DMS114 treated with DMSO at 0.1 percent for 48 hours (cell line): ENCODE measurements at regions not wholly inside any gene's neighbourhood (a gene's known extent, or its start where the extent isn't known, plus 50 kb on each side); places are given as distances from the start of the nearest gene placed in this dataset.

ENCODE experiments used
- DNase-seq: peaks from one replicate; lab custom pipeline; 2025; ENCODE audit not compliant: unreplicated experiment; lab: John Stamatoyannopoulos, UW

DNA sequence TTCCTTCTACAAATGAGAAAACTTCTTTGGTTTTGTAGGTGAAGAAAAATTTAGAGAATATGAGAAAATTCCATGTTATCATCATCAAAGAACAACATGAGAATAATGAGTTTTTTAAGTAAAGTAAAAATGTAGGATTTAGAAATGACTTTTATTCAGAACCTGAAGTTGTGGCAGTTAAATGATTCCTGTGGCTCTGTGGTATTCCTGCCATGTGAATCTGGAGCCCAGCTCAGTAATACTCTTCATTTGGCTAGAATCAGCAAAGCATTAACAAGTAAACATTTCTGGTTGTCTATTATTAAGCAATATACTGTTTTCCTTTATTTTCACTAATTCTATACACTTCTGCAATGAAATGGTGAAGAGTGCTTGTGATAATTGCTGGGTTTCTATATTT, 95.6 kb upstream of the E2F7 start:
- no peak for DNase-seq

DNA sequence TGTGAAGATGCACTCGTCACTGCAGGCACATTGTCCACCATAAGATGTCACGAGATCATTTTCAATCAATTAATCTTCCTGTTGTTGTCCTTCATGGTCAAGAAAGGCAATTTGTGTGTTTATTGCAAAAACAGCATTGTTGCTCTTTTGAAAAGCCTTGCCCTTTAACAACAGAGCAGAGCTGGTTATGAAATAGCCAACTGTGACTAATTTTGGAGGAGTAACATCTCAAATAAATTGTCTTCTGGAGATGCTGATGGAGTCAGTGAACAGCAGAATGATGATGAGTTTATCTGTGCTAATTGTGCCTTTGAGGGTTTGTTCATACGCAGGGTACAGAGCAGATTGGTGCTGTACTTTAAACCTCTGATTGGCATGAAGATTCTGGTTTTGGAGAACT, 88.3 kb upstream of the E2F7 start:
- DNase-seq = no peak

DNA sequence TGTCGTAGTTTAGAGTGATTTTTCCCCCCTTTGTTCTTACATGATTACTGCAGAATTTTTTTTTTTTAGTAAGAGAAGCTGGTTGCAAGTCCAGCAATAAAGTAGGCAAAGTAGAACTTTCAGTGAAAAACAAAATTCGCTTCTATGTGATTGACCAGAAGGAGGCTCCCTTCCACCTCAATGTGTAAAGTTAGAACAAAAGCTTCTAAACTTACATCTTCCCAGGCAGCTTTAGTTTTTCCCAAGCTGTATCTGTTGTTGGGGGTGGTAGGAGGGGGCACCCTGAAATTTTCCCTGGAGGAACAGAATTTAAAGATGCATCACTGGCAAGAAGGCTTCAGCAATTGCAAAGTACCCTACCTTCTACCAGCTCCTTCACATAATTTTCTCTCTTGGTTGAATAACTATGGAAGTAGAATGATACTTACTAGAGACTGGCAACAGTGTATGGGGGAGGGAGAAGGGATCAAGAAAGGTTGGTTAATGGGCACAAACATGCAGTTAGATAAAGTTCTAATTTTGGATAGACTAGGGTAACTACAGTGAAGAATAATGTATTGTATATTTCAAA, 87.3 kb upstream of the E2F7 start:
- DNase-seq = no peak

DNA sequence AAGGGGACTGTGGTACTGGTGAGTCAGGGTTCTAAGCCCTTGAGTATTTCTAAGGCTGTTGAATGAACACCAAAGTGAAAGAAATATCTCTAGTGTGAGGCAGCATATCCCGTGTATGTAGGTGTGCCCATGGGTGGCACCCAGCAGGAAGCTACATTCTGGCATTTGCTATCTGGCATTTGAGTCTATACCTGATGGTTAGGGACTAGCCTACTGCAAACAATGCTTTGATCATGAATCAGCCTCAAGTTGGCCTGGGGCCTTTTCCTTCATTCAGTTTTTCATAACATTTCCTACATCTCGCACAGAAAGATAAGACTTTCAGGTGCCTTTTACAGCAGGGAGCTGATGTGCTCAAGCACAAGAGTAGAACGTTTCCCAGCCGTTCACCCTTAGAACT, 85.7 kb upstream of the E2F7 start:
- DNase-seq = no peak

- no peak for DNase-seq
Measured at GRCh38 chr12:77133566-77133965, 68.2 kb upstream of the E2F7 start.

GRCh38 chr12:77131977-77132490, 66.7 kb upstream of the E2F7 start:
- no peak for DNase-seq

GRCh38 chr12:77130193-77130592, 64.8 kb upstream of the E2F7 start:
- no peak for DNase-seq

DNA sequence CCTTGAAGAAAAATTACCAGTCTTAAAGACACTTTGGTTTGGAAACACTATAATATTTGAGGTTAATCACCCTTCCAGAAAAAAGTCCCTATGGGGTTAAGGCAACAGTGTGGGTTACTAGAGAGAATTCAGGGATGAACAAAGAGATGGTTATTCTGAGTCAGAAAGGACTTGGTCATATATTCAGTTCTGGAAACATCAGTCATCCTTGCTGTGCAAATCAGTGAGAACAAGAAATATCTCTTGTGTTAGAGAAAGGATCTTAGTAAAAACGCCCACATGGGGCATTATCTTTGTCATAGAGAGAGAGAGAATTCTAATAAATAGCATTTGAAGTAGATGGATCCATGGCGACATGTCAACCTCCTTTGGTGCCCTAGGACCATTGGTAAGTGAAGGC, 59.4 kb upstream of the E2F7 start:
- DNase-seq = no peak

DNA sequence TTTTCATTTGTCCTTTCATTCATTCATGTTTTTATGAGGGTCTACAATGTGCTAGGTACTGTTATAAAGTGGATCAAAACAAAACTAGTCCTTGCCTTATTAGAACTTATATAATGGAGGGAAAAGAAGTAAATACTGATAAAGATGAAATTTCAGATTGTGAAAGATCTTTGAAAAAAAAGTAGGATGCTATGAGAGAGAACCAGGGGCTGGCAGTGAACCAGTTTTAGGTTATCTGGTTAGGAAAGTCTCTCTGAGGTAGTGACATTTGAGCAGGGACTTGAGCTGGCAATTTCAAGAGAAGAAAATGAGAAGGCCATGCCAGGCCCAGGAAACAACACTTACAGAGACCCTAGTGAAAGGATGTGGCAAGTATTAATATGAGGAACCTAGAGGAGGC, 57.3 kb upstream of the E2F7 start:
- no peak for DNase-seq

DNA sequence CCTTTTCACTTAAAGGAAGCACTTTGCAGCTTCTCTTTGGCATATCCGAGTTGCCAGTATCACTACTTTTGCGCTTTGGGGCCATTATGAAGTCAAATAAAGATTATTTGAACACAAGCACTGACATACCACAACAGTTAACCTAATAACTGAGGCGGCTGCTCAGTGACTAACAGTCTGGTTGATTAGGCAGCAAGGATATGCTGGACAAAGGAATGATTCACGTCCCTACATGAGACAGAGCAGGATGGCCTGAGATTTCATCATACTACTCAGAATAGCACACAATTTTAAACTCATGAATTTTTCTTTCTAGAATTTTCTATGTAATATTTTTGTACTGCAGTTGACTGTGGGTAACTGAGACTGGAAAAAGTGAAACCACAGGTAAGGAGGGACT, 56.9 kb upstream of the E2F7 start:
- DNase-seq = no peak

DNA sequence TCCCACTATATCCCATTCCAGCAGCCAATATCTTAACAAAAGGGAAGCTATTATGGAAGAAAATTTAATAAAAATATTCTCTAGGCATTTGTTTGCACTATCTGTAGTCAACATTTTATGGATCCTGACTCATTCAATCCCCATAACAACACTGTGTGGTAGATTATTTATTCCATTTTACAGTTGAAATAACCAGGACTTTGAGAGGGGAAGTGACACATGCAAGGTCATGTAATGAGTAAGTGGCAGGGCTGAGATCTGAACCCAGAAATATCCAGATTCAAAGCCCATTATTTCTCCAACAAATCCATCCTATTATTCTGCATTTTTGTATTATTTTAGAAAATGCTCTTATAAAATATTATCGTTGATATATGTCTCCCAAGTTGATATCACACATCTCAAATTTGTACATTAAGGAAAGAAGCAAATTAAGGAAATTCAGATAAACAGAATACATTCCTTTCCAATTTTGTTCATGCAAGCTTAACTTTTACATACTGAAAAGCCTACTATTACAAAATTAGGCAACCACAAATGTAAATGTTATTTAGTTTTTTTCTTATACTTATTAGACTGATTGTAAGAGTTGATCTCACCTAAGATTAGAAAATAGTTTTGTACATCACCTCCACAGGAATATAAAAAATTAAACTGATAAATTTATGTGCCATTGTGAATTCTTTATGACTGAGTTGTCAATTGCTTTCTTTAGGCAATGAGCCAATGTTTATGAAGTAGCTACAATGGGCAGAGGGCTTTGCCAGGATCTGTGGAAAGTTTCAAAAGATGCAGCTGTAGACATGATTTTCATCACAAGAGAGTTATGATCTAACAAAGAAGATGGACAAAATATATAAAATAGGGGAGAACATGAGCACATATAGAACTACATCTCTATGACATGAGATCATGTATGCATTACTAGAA, 55.1 kb upstream of the E2F7 start:
- DNase-seq = no peak

- no peak for DNase-seq
Measured at GRCh38 chr12:77118696-77119095, 53.3 kb upstream of the E2F7 start.

- no peak for DNase-seq
Measured at GRCh38 chr12:77116277-77116676, 50.9 kb upstream of the E2F7 start.

DNA sequence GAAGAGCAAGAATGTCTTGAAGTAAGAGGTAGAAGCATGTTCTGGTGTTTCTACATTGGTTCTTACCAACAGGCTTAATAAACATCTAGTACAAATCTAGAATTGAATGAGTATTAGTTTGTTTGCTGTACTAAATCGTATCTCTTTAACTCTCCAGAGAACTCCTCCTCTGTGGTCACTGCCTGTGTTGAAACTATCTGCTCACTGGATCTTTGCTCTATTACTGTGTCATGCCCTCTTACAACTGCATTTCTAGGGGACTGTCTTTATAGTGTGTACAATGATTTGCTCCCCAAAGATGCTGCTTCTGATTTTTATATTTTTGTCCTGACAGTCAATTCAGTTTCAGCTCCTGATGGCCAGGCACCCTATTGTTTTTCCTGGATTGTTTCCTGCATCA, 50.1 kb upstream of the E2F7 start:
- no peak for DNase-seq
